ENCODE measurements at regions not wholly inside any gene's neighbourhood (a gene's known extent, or its start where the extent isn't known, plus 50 kb on each side); places are given as distances from the start of the nearest gene placed in this dataset.

DNA sequence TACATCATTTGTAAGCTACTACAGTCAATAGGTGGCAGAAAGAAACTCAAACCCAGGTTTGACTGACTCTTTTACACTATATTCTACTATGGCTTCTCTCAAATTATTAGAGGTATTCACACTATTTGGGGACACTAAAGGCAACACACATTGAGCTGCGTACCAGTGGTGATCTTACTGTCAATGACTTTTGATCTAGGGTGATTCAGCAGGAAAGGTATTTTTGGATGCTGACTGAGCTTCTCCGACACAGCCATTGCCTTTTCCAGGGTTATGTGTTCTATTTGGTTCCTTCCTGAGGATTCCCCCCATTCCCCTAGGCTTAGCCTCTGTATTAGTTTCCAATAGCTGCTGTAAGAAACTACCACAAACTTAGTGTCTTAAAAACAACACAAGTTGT is 73.2 kb upstream of the JAK1 start:
- no peak overlapping the region for H3K4me3 ChIP-seq (ENCODE audit: insufficient read depth, low read depth, low read length, poor library complexity, severe bottlenecking)
- H3K27ac ChIP-seq (ENCODE audit: insufficient read depth, low read length, poor library complexity, severe bottlenecking), result no peak overlapping the region
- no peaks in the 10 kb centered on the region for H3K36me3 ChIP-seq (ENCODE audit: control insufficient read depth, insufficient read depth, low read length)
- DNase-seq, result no peak
- H3K27me3 ChIP-seq (replicated peaks; ENCODE audit: control insufficient read depth, insufficient read depth, low read length, poor library complexity, severe bottlenecking), result no peaks in the 10 kb centered on the region
- H3K9me3 ChIP-seq (ENCODE audit: control insufficient read depth, low read length), result no peaks in the 10 kb centered on the region
- H3K4me1 ChIP-seq (ENCODE audit: control insufficient read depth, insufficient read depth, low read length, poor library complexity, severe bottlenecking), result no peaks in the 10 kb centered on the region

DNA sequence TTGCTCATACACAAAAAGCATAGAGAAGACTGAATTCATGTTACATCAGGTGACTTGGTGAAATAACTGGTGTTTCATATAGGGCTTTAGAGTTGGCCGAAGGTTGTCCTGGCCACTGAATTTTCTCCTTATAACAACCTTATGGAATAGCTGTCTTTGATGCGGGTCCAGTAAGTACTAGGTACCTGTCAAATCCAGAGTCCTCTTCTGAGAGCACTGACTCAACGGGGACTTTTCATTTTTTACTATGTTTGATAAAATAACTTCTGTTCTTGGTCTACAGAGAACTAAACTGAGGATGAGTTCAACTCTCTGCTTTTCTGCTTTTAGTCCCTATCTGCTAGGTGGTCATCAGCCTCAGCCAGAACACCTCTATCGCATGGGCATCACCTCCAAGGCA is 76.1 kb upstream of the JAK1 start:
- no peak for DNase-seq
- no peak overlapping the region for H3K4me3 ChIP-seq (ENCODE audit: insufficient read depth, low read depth, low read length, poor library complexity, severe bottlenecking)
- H3K36me3 ChIP-seq (ENCODE audit: control insufficient read depth, insufficient read depth, low read length), result no peaks in the 10 kb centered on the region
- H3K9me3 ChIP-seq (ENCODE audit: control insufficient read depth, low read length), result no peaks in the 10 kb centered on the region
- no peaks in the 10 kb centered on the region for H3K4me1 ChIP-seq (ENCODE audit: control insufficient read depth, insufficient read depth, low read length, poor library complexity, severe bottlenecking)
- H3K27me3 ChIP-seq (replicated peaks; ENCODE audit: control insufficient read depth, insufficient read depth, low read length, poor library complexity, severe bottlenecking), result no peaks in the 10 kb centered on the region
- H3K27ac ChIP-seq (ENCODE audit: insufficient read depth, low read length, poor library complexity, severe bottlenecking), result no peak overlapping the region

DNA sequence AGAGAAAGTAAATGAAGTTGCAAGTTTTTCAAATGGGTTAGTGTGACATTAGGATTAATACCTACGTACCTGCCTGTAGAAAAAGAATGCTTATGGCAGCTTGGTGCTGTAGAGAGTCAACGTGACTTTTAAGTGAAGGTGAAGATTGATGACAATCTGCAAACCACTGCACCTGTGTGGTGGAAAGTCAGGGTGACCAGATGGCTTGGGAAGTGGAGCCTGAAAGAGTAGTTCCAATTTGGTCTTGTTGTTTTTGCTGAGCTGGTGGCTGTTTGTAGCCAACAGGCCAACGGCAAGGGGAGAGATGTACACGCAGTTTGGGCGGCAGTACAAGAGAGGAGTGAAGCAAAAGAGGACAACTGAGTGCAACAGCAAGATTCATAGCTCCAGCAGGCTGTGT is 78.1 kb upstream of the JAK1 start:
- H3K4me1 ChIP-seq (ENCODE audit: control insufficient read depth, insufficient read depth, low read length, poor library complexity, severe bottlenecking), result peaks cover 4% of the 10 kb centered on the region
- H3K27me3 ChIP-seq (replicated peaks; ENCODE audit: control insufficient read depth, insufficient read depth, low read length, poor library complexity, severe bottlenecking), result no peaks in the 10 kb centered on the region
- no peak overlapping the region for H3K27ac ChIP-seq (ENCODE audit: insufficient read depth, low read length, poor library complexity, severe bottlenecking)
- DNase-seq, result no peak
- H3K36me3 ChIP-seq (ENCODE audit: control insufficient read depth, insufficient read depth, low read length), result no peaks in the 10 kb centered on the region
- H3K4me3 ChIP-seq (ENCODE audit: insufficient read depth, low read depth, low read length, poor library complexity, severe bottlenecking), result no peak overlapping the region
- H3K9me3 ChIP-seq (ENCODE audit: control insufficient read depth, low read length), result no peaks in the 10 kb centered on the region

DNA sequence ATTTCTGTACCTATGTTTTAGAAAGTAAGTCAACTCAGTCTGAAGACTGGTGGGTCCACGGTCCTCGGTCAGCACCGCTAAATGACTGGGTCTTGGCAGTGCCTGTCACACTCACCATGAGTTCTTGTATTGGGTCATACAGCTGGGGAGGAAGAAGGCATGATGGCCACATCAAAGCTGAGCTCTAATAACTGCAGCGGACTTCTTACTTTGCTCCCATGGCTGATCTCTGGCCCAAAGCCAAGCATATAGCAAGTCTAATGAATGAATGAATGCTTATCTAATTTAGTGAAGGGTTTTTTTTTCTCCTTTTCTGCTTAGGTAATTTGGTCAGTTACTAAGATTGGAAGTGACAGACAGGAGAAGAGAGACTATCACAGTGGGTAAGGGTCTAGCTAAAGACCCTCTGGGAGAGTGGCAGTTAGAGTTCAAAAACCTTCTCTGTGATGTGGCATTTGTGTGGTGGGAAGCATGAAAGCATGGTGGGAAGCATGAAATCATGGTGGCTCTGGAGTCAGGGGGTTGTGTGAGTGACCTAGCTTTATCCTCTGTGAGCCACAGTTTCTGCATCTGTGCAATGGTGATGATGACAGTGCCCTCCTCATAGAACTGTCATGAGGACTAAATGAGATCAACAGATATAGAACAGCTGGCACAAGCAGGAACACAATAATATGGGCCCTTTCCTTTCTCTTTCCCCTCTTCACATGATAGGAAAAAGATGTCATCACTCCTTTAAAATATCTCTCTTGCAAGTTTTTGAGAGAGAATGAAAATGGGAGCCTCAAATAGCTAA is 78.9 kb upstream of the JAK1 start:
- no peak overlapping the region for H3K4me3 ChIP-seq (ENCODE audit: insufficient read depth, low read depth, low read length, poor library complexity, severe bottlenecking)
- H3K36me3 ChIP-seq (ENCODE audit: control insufficient read depth, insufficient read depth, low read length), result no peaks in the 10 kb centered on the region
- no peaks in the 10 kb centered on the region for H3K9me3 ChIP-seq (ENCODE audit: control insufficient read depth, low read length)
- peaks cover 12% of the 10 kb centered on the region for H3K4me1 ChIP-seq (ENCODE audit: control insufficient read depth, insufficient read depth, low read length, poor library complexity, severe bottlenecking)
- H3K27me3 ChIP-seq (replicated peaks; ENCODE audit: control insufficient read depth, insufficient read depth, low read length, poor library complexity, severe bottlenecking), result no peaks in the 10 kb centered on the region
- no peak overlapping the region for H3K27ac ChIP-seq (ENCODE audit: insufficient read depth, low read length, poor library complexity, severe bottlenecking)
- DNase-seq, result no peak

DNA sequence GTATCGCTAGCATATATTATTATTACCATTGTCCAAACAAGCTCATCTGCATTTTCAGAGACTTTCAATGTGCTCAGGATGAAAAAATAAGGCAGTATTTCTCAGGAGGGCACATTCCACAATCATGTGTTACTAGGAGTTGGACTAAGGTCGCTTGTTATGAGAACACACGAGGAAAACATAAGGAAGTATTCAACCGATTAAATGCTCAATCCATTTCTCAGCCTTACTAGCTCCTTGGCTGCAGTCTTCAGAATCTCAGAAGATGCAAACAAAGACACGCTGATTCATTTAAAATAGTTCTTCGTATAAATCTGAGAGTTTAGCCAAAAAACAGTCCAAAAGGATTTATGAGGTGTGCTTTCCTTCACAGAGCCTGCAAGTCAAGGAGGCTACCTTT is 82.0 kb upstream of the JAK1 start:
- no peaks in the 10 kb centered on the region for H3K9me3 ChIP-seq (ENCODE audit: control insufficient read depth, low read length)
- DNase-seq, result no peak
- H3K27ac ChIP-seq (ENCODE audit: insufficient read depth, low read length, poor library complexity, severe bottlenecking), result no peak overlapping the region
- no peaks in the 10 kb centered on the region for H3K27me3 ChIP-seq (replicated peaks; ENCODE audit: control insufficient read depth, insufficient read depth, low read length, poor library complexity, severe bottlenecking)
- no peak overlapping the region for H3K4me3 ChIP-seq (ENCODE audit: insufficient read depth, low read depth, low read length, poor library complexity, severe bottlenecking)
- H3K4me1 ChIP-seq (ENCODE audit: control insufficient read depth, insufficient read depth, low read length, poor library complexity, severe bottlenecking), result peaks cover 23% of the 10 kb centered on the region
- no peaks in the 10 kb centered on the region for H3K36me3 ChIP-seq (ENCODE audit: control insufficient read depth, insufficient read depth, low read length)

DNA sequence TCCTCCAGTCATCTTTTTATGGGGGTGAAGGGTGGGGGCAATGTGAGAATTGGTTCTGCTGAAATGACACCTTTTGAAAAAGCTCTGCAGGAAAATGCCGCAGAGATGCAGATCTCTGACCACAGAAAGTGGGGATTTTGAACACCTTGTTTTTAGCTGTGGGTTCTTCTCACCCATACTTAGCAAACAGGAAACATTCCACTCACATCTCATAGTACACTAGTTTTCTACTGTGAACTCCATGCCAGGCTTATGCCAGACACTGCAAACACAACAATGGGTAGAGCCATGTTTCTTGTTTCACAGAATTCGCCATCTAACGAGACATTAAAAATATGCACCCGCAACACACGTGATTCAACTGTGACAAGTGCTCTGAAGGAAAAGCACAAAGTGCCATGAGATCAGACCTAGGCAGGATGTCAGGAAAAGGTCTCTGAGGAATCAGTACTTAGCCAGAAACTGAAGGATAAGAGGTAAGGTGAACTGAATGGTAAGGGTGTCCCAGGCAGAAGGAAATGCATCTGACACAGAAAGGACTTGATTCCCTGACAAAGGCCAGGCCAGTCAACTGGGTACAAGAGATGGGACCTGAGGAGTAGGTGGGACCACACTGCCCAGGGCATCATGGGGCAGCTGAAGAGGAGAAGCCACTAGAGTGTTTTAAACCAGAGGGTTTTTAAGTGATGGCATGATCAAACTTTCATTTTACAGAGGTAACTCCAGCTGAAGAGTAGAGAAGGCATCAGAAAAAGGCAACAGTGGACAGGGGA is 83.8 kb upstream of the JAK1 start:
- H3K4me3 ChIP-seq (ENCODE audit: insufficient read depth, low read depth, low read length, poor library complexity, severe bottlenecking), result no peak overlapping the region
- H3K4me1 ChIP-seq (ENCODE audit: control insufficient read depth, insufficient read depth, low read length, poor library complexity, severe bottlenecking), result peaks cover 23% of the 10 kb centered on the region
- no peak for DNase-seq
- H3K36me3 ChIP-seq (ENCODE audit: control insufficient read depth, insufficient read depth, low read length), result peaks cover 5% of the 10 kb centered on the region
- no peak overlapping the region for H3K27ac ChIP-seq (ENCODE audit: insufficient read depth, low read length, poor library complexity, severe bottlenecking)
- H3K27me3 ChIP-seq (replicated peaks; ENCODE audit: control insufficient read depth, insufficient read depth, low read length, poor library complexity, severe bottlenecking), result no peaks in the 10 kb centered on the region
- no peaks in the 10 kb centered on the region for H3K9me3 ChIP-seq (ENCODE audit: control insufficient read depth, low read length)

DNA sequence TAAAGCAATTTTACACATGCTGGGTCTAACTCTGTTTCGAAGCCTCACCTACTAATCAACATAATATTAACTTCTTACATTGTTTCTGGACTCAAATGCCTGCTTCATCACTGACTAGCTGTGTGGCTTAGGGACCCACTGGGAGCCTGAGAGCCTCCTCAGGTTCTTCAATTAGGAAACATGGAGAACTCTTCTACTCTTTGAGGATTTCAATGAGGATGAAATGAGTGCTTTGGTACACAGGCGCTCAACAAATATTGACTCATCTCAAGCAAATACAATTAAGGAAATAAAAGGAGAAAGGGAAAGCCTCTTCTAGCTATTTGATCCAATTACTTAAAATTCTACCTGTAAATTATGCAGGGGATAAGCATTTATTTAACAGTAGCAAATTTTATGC is 84.4 kb upstream of the JAK1 start:
- DNase-seq, result no peak
- Histone ChIP-seq H3K36me3 (ENCODE audit: control insufficient read depth, insufficient read depth, low read length) (peaks cover 11% of the 10 kb centered on the region), H3K27me3 (replicated peaks; ENCODE audit: control insufficient read depth, insufficient read depth, low read length, poor library complexity, severe bottlenecking) (no peaks in the 10 kb centered on the region), H3K4me1 (ENCODE audit: control insufficient read depth, insufficient read depth, low read length, poor library complexity, severe bottlenecking) (peaks cover 23% of the 10 kb centered on the region), H3K4me3 (ENCODE audit: insufficient read depth, low read depth, low read length, poor library complexity, severe bottlenecking) (no peak overlapping the region), H3K9me3 (ENCODE audit: control insufficient read depth, low read length) (no peaks in the 10 kb centered on the region), H3K27ac (ENCODE audit: insufficient read depth, low read length, poor library complexity, severe bottlenecking) (no peak overlapping the region)

DNA sequence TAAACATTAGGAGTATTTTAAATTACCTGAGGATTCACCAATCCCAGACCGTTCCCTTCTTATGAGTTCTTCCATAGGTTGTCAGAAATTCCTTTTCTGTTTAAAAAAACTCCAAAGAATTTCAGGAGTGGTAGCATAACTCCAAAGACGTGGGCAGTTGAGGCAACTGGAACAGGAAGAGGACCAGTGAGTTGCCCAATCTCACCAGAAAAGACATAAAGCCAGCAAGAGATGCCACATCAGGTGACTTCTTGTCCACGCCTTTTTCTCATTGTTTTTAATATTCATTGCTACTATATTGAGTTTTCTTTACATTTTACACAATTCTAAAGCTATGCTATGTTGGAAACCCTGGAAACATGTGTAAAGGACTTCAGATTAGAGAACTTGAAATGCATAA is 88.1 kb upstream of the JAK1 start:
- H3K9me3 ChIP-seq (ENCODE audit: control insufficient read depth, low read length), result no peaks in the 10 kb centered on the region
- peaks cover 19% of the 10 kb centered on the region for H3K4me1 ChIP-seq (ENCODE audit: control insufficient read depth, insufficient read depth, low read length, poor library complexity, severe bottlenecking)
- H3K27me3 ChIP-seq (replicated peaks; ENCODE audit: control insufficient read depth, insufficient read depth, low read length, poor library complexity, severe bottlenecking), result no peaks in the 10 kb centered on the region
- peaks cover 34% of the 10 kb centered on the region for H3K36me3 ChIP-seq (ENCODE audit: control insufficient read depth, insufficient read depth, low read length)
- H3K4me3 ChIP-seq (ENCODE audit: insufficient read depth, low read depth, low read length, poor library complexity, severe bottlenecking), result no peak overlapping the region
- H3K27ac ChIP-seq (ENCODE audit: insufficient read depth, low read length, poor library complexity, severe bottlenecking), result no peak overlapping the region
- DNase-seq, result no peak

DNA sequence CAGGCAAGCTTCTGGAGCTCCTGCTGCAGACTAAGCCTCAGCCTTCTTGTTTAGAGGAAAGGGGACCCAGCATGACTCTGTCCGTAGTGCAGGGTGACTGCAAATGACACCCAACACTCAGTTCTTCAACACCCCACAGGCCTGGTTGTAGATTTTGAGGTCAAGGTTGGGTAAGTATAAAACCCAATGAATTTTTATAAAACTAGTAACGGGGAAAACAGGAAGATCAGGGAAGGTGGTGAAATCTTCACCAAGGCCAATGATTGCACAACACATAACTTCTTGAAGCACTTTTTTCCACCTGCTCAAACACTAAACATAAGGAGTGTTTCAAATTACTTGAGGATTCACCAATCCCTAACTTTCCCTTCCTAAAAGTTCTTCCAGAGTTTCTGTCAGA is 89.4 kb upstream of the JAK1 start:
- Histone ChIP-seq H3K4me3 (ENCODE audit: insufficient read depth, low read depth, low read length, poor library complexity, severe bottlenecking) (no peak overlapping the region), H3K4me1 (ENCODE audit: control insufficient read depth, insufficient read depth, low read length, poor library complexity, severe bottlenecking) (peaks cover 9% of the 10 kb centered on the region), H3K36me3 (ENCODE audit: control insufficient read depth, insufficient read depth, low read length) (peaks cover 34% of the 10 kb centered on the region), H3K27ac (ENCODE audit: insufficient read depth, low read length, poor library complexity, severe bottlenecking) (no peak overlapping the region), H3K9me3 (ENCODE audit: control insufficient read depth, low read length) (no peaks in the 10 kb centered on the region), H3K27me3 (replicated peaks; ENCODE audit: control insufficient read depth, insufficient read depth, low read length, poor library complexity, severe bottlenecking) (no peaks in the 10 kb centered on the region)
- no peak for DNase-seq

DNA sequence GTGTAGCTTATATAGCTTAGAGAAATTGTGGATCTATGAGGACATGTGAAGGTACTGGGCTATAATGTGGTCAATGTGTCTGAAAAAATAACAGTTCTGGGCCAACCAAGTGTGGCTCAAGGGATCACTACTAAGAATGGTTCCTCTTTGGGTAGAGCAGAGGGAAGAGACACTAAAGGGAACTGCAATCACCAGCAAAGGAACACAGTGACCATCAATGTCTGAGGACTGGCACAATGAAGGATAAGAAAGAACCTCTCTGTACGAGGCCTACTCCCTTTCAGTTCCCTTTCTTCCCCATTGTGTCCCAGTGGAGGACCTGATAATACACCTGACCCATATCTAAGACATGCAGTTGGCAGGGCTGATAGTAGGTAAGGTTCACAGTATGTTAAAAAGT is 89.9 kb upstream of the JAK1 start:
- H3K27ac ChIP-seq (ENCODE audit: insufficient read depth, low read length, poor library complexity, severe bottlenecking), result no peak overlapping the region
- H3K9me3 ChIP-seq (ENCODE audit: control insufficient read depth, low read length), result no peaks in the 10 kb centered on the region
- H3K4me1 ChIP-seq (ENCODE audit: control insufficient read depth, insufficient read depth, low read length, poor library complexity, severe bottlenecking), result peaks cover 4% of the 10 kb centered on the region
- H3K4me3 ChIP-seq (ENCODE audit: insufficient read depth, low read depth, low read length, poor library complexity, severe bottlenecking), result no peak overlapping the region
- no peak for DNase-seq
- H3K36me3 ChIP-seq (ENCODE audit: control insufficient read depth, insufficient read depth, low read length), result peaks cover 34% of the 10 kb centered on the region
- no peaks in the 10 kb centered on the region for H3K27me3 ChIP-seq (replicated peaks; ENCODE audit: control insufficient read depth, insufficient read depth, low read length, poor library complexity, severe bottlenecking)

Data from effector memory CD4-positive, alpha-beta T cell (primary cell).